Stimulated activated naive CD8-positive, alpha-beta T cell treated with anti-CD3 and anti-CD28 coated beads, Interleukin-15, Interleukin-2, amounts not matched to agents 100 U/mL and 50 U/mL, for 24 hours (primary cell): ENCODE measurements at regions not wholly inside any gene's neighbourhood (a gene's known extent, or its start where the extent isn't known, plus 50 kb on each side); places are given as distances from the start of the nearest gene placed in this dataset.

Experiments used
- ATAC-seq: fragments of 150-1000 bp; cut with Tn5 transposase; one replicate; pipeline ENCODE4 v1.10.0; 2021
- DNase-seq: peaks from one replicate; pipeline ENCODE4 v3.0.0; 2021

DNA sequence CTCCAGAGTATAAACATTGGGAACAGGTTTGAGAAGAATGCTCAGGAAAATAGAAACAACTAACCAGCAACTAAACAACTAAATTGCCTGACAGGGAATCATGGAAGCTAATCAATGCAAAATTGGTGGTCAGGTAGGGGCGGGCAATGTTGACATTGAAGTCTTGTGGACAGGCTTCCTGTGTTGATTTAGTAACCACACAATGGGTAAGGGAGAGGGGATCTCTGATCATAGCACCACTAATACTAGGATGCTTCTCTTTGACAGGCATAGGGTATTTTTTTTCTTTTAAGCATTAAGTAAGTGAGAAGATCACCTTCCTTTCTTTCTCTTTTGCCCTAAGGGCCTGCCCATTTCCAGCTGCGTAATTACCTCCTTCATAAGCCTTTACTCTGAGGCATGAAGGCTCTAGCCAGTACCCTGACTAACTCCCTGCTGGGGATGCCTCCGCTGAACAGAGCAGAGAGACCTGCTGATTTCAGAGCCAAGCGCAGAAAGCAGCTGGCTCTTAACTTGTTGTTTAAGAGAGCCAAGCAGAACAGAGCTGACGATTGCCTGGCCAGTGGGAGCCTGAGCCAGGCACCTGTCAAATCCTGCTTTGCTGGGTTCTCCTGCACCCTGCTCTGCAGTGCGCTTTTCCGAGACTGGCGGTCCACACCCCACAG, 118.7 kb downstream of the BMP2 start:
- DNase-seq (no peak), ATAC-seq (no peak)

- DNase-seq (no peak), ATAC-seq (no peak)
These were observed 120.5 kb downstream of the BMP2 start for GRCh38 chr20:6887966-6888365.

- ATAC-seq (no peak), DNase-seq (no peak)
These were observed 121.4 kb downstream of the BMP2 start for GRCh38 chr20:6888736-6889395.

- DNase-seq (no peak), ATAC-seq (no peak)
These were observed 125.2 kb downstream of the BMP2 start for GRCh38 chr20:6892724-6893123.

DNA sequence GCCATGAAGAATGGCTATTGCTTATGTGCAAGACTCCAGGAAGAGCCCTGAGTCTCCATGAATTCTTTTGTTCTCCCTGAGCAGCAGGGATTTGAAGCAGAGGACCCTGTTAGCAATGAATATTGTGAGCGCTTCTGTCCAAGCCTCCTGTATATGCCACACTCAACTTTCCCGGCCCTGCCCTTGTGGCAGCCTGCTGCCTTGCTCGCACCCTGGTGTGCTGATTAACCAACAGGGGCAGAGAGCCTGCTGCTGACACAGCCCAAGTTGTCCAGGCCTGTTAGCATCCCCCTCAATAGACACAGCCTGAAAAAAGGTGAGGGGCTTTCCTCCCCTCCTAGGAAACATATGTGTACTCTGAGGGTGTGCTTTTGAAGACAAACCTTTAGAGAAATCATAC, 131.4 kb downstream of the BMP2 start:
- DNase-seq = no peak
- ATAC-seq = no peak

- no peak for DNase-seq
- ATAC-seq = no peak
These were observed 139.4 kb downstream of the BMP2 start for GRCh38 chr20:6906871-6907270.

- no peak for ATAC-seq
- DNase-seq = no peak
These were observed 141.2 kb downstream of the BMP2 start for GRCh38 chr20:6908673-6909072.

- DNase-seq (no peak), ATAC-seq (no peak)
These were observed 142.1 kb downstream of the BMP2 start for GRCh38 chr20:6909608-6910007.

DNA sequence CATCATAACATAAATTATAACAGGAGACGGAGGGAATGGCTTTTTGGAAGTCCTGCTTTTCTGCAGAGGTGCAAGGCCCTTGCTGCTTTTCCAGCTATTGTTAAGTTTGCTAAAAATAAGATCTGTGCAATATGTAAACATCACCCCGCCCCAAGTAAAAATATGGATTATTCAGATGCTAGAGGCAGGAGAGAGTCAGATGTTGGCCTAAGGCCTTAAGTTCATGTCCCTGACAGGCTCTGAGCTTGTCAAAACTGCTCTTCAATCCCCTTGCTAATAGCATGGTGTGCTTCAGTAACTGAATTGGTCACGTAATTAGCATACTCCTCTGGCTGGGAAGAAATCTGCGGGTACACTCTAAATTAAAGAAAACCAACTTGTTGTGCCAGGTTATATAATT, 147.5 kb downstream of the BMP2 start:
- no peak for DNase-seq
- ATAC-seq = no peak

- no peak for ATAC-seq
These were observed 149.5 kb downstream of the BMP2 start for GRCh38 chr20:6916938-6917337.

DNA sequence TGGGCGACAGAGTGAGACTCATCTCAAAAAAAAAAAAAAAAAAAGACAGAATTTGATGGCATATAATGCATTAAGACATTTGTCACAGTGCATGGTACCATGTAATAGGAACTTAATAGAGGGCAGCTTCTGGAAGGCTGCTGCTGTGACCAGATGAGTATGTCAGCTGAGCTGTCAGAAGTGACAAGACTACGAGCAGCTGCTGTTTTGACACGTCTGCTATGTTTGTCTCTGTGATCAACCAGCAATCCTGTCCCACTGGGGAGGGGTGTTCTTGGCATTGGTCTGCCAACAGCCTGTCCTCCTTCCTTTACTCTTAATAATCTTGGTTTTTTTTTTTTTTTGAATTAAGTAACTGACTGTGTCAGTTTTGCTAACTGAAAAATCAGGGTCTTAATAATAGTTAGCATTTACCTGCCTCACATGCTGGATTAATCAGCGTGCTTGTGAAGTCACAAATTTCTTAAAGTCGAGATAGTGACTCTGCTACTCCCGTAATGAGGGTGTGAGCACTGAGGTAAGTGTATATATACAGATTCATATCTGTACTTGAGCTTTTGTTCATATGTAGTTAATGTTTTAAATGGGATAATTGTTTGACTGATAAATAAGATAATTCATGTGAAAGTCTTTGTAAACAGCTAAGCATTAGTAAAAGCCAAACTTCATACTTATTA, 152.4 kb downstream of the BMP2 start:
- DNase-seq (no peak), ATAC-seq (no peak)

More at GRCh38 chr20:6916938-6917337, 149.5 kb downstream of the BMP2 start:
- no peak for DNase-seq

GRCh38 chr20:6920991-6921613, 153.6 kb downstream of the BMP2 start:
- DNase-seq (no peak), ATAC-seq (no peak)

DNA sequence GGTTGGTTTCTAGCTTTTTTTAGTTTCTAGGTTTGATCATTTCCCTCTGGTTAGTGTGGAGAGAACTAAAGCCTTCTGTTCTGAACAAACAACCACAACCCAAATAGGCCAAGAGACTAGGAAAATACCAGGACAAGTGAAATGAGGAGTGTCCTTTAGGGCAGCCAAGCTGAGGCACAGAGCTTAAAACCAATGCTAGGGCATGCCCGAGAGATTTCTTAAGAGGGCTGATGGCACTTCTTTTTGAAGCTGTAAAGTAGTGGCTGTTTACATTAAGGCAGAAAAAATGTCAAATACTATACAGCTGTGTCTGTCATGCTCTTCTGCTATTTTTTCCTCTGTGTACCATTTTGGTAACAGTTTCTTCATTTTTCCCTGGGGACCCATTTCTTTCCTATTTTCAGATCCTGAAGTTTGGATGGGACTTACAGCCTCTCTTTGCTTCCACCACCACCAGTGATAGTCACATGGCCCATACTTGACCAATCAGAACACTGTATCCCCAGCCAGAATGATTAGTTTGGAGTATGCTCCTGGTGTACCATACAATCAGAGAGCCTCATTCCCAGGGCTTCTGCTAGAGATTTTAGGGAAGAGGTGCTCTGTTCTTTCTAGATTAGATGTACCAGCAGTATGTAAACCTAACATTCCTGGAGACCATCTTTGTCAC, 154.4 kb downstream of the BMP2 start:
- ATAC-seq = no peak
- DNase-seq = no peak

DNA sequence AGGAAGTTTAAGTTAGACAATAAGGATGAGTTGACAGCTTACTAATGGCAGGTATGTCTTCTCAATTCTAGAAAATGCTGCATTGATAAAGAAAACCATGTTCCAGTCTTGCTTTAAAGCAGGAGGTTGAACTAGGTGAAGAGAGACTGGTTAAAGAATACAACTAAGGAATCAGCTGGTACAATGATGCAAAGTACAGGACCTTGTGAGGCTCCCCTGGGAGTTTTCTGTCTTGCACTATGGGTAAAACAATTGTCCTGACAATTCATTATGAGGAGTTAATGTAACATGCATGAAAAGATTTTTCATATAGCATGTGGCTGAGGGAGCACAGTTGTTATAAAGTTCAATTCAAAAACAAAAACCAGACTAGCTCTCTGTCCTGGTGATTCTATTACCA, 157.2 kb downstream of the BMP2 start:
- ATAC-seq = no peak

DNA sequence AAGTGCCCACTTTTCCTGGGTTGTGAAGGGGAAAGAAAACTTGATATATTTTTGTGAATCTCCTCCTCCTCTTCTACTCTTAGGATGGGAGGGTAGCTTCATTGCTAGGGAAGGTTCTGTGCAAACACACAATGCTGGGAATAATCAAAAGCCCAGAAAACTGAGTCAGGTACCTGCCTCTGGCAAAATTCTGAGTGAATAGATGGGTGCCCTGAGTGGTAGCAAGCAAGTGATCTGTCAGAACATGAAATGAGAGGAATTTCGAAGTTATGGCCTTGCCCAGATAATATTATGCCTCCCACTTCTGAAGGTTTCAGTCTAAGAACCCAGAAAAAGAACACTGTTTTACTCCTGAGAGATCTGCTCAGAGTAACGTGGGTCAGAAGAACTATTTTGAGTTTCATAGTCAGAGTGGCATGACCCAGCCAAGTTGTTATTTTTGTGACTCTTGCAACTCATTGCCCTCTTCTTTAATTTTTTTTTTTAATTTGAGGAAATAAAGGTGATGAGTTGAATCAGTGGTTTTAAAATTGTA, 158.3 kb downstream of the BMP2 start:
- ATAC-seq (no peak), DNase-seq (no peak)

More for the DNA sequence above, 157.2 kb downstream of the BMP2 start:
- DNase-seq = no peak

DNA sequence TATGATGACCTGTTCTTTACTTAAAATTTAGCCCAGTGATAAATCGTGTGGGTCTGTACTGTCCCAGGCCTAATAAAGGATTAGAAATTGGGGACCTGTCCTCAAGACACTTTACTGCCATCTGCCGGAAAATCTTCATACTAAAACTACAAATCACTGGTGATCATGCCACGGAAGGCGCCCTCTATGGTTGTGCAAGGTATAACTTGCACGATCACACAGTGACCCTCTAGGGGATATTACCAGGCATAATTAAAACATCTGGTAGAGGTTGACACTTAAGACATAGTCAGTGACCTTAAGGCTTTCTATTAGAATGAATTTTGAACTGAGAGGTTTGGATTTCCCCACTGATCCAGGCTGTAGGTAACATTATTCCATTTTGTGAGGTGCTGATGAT, 172.6 kb downstream of the BMP2 start:
- DNase-seq = no peak
- ATAC-seq = no peak

DNA sequence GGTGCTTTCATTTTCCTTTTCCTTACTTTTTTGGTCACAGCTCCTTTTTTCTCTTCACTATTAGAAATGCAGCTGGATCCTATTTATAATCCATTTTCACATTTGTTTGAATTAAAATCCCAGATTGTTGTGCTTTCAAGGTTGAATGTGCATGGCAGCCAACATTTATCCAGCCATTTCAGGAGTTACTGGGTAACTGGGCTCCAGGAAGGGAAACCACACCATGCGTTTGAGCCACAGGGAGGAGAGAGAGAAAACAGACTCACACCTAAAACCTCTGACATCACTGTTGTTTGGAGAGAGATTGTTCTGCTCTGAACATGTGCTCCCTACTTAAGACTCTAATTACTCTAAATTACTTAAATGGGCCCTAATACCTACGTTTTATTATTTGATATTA, 173.4 kb downstream of the BMP2 start:
- DNase-seq (no peak), ATAC-seq (no peak)

DNA sequence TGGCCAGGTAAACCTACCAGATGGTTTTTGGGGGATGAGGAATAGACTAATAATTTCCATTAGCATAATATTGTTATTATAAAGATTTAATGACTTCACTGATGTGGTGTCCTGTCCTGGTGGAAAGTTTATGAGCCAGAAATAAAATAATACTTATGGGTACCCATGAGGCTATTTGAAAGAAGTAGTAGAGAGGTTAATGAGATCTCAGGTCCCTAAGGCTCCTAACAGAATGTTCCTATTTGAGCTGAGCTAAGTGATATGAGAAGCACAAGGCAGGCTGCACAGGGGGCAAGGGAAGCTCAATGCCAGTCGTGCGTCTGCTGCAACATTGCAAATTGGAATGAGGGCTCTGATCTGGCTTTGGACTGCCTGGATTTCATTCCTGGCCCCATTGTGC, 174.1 kb downstream of the BMP2 start:
- ATAC-seq (no peak), DNase-seq (no peak)

DNA sequence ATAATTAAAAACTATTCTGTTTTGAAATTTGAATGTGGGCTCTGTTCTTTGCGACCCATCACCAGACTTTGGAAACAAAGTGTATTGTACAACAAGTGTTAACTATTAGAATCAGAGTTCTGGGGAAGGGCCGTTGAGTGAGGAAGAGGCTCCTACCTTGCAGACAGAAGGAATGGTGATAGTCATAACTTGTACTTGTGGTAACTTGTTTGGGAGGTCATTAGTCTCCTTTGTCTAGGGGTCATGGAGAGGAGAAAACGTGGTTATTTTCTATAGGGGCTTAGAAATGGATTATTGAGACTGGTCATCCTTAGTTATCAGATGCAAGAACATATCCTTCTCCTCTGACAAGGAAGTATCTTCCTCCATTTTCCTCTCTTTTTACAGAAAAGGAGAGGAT, 174.8 kb downstream of the BMP2 start:
- DNase-seq (no peak), ATAC-seq (no peak)

- DNase-seq (no peak), ATAC-seq (no peak)
These were observed 176.8 kb downstream of the BMP2 start for GRCh38 chr20:6944292-6944691.

- no peak for ATAC-seq
These were observed 186.1 kb downstream of the BMP2 start for GRCh38 chr20:6953611-6954010.

GRCh38 chr20:6954219-6954618, 186.7 kb downstream of the BMP2 start:
- DNase-seq (no peak), ATAC-seq (no peak)

More at GRCh38 chr20:6953611-6954010, 186.1 kb downstream of the BMP2 start:
- DNase-seq = no peak
